HG02642 (cell line): ENCODE measurements at regions not wholly inside any gene's neighbourhood (a gene's known extent, or its start where the extent isn't known, plus 50 kb on each side); places are given as distances from the start of the nearest gene placed in this dataset.
"Not testable (repeated sequence)": the region's sequence is repeated elsewhere in the genome, so short reads cannot be mapped to it uniquely, and the experiment has no call there.

ENCODE experiments used
- ATAC-seq: cut with Tn5 transposase; IDR thresholded peaks from one replicate; pipeline ENCODE4 v1.9.1; 2021; ENCODE audit warnings: mild to moderate bottlenecking; ENCODE audit not compliant: unreplicated experiment, poor library complexity

DNA sequence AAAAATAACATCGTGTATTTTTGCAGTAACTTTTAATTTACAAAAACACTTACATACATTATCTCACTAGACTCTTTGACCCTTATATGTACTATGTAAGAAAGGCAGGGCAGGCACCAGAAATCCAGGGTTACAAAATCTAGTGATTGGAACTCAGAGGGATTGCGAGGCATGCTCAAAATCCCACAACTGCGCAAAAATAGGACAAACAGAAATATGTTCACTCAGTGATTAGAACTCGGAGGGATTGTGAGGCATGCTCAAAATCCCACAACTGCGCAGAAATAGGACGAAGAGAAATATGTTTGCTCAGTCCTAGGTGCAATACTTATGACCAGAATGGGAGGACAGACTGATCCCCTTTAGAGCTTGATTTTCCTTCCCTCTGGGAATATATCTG lies 79.2 kb upstream of the TGFBR2 start:
- no peak for ATAC-seq

DNA sequence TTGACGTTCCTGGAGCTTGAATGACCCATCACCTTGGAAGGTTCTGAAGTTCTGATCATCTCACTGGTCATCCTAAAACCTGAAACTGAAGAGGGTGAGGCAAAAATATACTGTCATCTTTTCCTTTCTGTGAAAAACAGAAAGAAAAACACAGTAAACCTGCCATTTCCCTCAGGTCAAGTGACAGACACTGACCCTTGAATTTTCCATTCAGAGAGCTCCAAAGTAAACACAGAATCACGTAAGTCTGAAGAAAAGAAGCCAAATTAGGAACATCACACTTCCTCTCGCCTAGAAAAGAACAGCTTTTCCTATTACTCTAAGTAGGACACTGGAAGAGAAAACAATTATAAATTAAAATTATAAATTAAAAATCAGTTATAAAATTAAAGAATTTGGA lies 78.7 kb upstream of the TGFBR2 start:
- no peak for ATAC-seq

DNA sequence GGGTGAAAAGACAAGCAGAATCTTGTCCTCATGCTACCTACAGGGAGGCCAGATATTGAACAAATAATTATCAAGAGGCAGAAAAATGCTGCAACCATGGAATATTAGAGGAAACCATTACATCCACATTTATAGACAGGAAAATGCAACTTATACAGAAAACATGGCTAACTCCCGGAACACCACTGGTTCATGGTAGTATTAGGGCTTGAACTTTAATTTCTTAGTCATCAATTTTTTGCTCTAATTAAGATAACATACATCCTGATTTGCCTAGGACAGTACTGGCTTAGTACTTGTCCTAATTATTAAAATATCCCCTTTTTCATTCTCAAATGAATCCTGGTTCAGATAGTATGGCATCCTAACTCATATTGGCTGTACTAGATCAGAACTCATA lies 76.3 kb upstream of the TGFBR2 start:
- ATAC-seq: no peak

DNA sequence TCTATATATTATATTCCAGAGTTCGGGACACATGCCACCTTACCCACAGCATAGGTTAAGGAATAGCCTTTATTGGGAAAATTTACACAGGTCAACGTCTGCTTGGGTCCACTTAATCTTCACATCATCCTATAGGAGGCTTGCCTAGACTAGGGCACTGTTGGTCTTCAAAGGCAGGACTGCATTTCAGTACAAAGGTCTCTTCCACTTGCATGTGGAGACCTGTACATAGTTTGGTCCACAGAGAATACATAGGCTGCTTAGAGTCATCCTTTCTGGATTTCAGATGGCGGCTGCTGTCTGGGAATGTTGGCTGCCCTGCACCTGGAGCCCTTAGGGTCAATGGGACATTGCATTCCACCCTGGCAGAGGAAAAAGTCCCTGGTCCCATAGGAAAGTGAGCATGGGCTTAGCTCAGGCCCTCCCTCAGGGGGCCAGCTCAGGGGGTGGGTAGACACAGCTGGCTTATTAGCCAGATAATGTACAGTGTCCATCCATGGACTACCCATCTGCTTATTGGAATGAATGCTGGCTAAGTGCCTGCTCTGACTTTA lies 75.3 kb upstream of the TGFBR2 start:
- no peak for ATAC-seq

DNA sequence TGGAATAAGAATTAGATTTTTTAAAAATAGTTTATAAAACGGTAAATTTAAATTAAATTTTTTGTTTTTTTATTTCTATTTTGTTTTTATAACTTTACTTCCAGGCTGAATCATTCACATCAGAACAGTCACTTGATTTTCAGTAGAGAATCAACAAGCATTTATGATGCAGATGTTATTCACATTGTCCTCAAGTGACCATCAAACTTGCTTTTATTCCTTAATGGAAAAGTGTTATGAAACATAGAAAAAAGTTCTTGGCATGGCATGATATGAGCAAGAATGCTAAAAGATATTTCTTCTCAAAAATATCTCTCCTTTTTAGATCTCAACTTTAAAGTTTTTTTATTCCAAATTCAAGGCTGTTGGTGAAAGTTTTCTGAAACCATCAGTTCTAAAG lies 70.9 kb upstream of the TGFBR2 start:
- no peak for ATAC-seq

DNA sequence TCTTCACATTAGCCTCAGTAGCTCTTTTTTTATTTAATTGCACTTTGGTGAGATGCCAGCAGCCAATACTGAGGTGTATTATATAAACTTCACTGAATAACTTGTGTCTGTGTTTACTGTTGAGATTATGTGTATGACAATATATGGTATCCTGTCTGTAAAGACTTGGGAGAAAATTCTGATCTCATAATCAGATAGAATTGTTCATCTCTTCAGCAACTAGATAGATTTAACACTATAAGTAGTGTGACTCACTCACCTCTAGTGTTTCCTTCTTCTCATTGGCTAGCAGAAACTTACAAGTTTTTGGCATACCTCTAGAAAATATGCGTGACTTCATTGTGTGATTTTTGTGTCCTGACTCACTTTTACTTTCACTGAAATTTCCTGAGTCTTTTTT lies 67.6 kb upstream of the TGFBR2 start:
- ATAC-seq: no peak

DNA sequence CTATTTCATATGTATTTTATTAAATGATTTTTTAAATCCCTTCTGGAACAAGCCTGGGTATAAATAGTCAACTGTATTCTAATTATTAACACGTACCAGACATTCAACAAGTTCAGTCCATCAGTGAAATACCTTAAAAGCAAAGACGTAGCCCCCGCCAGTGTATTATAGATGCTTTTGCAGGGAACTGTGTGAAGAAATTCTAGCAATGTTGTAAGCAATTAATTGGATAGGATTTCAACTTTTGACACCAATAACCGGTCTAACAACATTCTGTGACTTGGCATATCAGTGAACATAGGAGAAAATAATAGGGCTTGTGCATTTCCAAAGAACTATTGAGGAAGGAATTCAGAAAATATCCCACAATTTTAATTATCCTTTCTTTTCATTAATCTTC lies 67.2 kb upstream of the TGFBR2 start:
- no peak for ATAC-seq

DNA sequence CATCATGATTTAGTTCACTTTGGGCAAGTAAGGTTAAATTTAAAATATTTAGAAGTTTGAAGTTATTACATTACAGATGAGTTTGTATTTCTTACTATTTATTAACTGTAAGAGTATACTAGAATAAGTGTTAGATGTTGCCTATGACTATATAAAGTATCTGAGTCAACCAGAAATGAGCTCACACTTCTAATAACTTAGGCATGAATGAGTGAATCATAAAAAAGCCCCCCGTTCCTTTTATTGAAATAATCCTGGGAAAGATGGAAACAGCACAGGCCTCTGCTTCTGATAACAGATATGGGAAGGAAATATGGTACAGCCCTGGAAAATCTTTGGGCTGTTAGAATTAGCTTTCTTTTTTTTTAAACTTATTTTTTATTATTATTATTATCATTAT lies 66.6 kb upstream of the TGFBR2 start:
- no peak for ATAC-seq

DNA sequence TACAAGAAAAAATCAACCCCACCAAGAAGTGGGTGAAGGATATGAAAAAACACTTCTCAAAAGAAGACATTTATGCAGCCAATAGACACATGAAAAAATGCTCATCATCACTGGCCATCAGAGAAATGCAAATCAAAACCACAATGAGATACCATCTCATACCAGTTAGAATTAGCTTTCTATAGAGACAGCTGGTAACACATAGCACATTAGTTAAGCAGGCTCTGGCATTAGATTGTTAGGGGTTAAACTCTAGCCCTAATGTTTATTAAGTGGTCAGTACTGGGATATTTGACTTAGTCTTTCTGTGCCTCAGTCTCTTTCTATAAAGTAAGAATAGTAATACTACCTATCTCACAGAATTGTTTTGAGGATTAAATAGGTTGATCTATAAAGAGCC lies 65.2 kb upstream of the TGFBR2 start:
- not testable (repeated sequence) for ATAC-seq

DNA sequence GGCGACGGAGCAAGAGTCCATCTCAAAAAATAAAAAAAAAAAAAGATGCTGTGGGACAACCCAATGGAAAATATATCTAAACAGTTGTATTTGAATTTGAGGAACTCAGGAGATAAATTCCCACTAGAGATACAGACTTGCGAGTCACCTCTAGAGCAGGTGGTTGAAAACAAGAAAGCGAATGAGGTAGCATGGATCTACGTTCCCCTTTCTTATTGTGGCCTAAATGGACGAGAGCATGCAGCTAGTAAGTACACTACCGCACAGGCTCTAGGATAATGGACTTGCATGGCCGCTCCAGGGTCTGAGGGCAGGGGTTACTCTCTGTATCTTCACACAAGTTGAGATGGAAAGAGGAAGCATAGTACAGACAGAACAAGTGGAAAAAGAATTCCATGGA lies 63.5 kb upstream of the TGFBR2 start:
- no peak for ATAC-seq

DNA sequence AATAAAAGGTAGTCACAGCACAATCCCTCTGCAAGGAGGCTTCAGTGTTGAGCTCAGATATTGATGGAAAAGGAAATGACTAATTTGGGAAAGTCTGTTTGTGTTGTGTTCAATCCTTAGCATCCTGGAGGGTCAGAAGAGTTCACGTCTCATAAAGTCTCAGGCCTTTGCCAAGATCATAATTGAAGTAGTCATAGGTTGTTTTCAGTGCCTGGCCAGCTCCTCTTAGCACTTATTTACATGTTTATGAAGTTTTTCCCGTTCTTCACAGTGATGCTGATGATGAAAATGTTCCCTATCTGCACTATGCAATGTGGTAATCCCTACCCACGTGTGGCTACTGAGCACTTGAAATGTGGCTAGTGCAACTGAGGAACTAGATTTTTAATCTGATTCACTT lies 61.6 kb upstream of the TGFBR2 start:
- no peak for ATAC-seq

DNA sequence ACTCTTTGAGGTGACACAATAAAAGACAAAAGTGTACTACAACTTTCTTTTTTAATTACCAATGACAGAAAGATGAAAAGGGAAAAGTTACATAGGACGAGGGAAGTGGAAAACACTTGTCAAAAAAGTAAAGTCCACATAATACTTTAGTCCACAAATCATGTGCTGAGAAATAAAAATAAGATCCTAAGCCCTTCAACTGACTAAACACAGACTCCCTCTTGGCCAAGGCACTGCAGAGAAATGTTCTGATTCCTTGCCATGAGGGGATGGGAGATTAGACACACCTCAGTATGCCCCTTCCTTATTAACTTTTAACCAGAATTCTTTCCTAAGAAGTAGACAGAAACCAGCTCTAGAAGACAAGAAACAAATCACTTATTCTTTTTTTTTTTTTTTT lies 59.5 kb upstream of the TGFBR2 start:
- ATAC-seq: no peak

DNA sequence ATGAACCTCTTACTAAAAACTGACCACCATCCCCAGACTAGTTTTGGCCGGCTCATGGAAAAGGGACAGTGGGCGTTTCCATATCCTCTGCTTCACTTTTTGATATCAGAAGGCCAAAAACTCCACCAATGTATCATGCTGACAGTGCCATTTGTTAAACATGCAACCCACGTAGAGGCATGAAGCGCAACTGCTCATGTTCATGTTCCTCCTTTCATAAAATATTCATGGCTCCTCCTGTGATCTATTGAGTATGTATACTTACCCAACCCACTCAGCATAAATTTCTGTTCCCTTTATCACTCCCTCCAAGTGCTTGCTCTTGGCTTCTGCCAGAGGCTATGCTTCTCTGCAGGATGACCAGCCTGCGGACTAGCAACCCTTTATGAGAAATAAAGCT lies 58.7 kb upstream of the TGFBR2 start:
- ATAC-seq: no peak

DNA sequence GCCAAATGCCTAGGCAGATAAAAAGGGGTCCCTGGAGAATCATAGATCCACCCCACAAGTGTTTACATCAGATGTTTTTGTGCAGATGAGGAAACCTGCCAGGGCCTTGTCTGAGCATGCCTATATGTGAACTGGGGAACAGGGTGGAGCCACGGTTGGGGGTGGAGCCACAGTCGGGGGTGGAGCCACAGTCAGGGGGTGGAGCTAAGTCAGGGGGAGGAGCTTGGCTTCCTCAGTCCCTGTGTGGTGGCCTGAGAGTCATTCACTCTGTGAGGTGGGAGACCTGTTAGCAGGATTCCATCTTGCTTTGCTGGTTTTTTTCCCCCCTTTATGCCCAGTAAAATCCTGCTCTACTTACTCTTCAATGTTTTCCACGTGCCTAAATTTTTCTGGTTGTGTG lies 57.8 kb upstream of the TGFBR2 start:
- ATAC-seq: peak; percentile 59

DNA sequence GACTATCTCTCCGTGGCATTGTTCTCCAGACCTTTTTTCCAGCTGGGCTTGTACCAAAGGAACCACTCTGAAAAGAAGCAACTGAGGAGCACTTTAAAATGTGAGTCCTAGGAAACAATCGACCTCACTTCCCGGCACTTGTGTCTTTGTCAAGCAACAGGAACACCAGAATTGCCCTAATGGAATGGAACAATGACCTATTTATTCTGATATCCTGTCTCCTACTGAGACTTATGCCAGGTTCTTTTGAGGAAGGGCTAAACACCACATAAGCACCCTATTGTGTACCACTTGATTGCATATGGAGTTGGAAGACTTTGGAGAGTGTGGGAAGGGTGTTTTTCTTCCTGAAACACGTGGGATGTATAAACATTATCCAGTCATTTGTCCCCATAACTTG lies 56.8 kb upstream of the TGFBR2 start:
- no peak for ATAC-seq

DNA sequence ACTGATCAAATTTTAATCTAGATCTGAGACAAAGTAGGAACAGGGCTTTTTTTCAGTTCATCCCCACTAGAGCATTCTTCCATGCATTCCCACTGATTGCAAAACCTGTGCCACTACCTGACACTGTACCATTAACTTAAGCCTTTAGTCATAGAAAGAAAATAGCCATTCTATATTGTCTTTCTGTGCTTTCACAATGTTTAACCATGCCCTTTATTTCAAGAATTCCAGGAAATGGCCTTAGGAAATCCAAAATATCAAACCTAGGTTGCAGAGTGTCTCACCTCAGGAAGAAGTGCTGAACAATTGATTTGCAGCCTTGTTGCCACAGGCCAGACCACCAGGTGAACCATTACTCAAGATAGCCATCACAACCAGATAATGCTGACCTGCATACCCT lies 56.2 kb upstream of the TGFBR2 start:
- no peak for ATAC-seq

DNA sequence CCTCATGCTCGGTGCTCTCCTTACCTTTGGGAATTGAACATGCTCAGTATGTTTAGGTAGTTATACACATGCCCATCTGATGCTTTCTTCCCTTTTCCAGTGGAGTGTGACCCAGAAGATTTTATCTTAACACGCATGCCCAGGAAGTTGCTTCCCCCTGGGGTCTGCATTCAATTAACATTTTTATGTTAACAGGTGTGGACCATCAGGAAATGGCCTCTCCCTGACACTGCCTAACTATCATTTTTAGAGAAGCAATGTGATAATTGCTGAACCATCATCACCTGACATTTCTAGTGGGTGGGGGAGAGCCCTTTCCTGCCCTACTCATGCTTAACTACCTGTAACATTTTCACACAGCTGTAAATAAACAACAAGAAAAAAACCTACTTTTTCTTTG lies 55.1 kb upstream of the TGFBR2 start:
- ATAC-seq: no peak

DNA sequence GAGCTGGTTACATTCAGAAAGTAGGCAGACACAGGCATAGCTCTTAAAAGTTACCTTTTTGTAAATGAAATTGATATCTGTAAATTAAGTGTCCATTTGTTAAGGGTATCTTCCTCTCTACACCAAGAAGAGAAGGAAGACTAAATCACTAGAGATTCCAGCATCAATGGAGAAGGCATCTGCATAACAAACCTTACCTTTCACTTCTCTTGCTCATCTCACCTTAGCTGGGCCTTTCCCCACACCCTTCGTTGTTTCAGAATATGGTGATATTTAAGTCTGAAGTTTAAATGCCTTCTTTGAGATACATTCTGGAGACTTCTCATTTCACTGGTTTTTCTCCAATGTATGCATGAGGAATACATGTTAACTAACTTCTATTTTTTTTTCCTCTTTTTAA lies 54.5 kb upstream of the TGFBR2 start:
- ATAC-seq: no peak

DNA sequence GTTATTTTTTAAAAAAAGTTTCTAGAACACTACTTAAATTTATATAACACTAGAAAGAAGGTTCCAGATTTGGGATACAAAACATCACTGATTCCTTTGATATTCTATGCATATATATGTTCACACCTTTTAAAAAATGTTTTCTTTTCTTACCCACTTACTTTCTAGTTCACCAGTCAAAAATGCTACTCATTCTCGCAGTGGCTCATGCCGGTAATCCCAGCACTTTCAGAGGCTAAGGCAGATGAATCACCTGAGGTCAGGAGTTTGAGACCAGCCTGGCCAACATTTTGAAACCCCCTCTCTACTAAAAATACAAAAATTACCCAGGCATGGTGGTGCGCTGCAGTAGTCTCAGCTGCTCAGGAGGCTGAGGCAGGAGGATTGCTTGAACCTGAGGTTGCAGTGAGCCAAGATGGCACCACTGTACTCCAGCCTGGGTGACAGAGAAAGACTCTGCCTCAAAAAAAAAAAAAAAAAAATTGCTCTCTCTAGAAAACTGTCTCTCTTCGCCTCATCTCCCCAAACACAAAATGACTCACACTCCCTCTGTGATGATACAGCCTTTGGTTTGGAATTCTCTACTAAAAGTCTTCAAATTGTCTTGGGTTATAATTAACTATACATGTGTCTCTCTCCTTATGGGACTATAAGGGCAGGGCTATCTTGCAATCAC lies 52.6 kb upstream of the TGFBR2 start:
- no peak for ATAC-seq

DNA sequence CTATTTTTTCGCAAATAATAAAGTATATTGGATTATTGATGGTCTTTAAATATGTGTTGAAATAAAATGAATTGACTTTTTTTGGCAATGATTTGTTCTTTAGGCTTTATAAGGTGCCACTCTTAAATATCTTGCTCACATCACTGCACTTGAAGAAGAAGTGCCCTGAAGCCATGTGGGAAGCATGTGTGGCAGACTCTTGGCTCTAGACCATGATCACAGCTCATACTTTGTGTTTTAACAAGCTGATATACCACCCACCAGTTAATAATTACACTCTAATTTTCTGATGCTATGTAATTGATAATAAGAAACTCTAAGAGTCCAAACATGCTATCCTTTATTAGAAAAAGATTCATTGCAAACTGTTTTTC lies 52.1 kb upstream of the TGFBR2 start:
- no peak for ATAC-seq

DNA sequence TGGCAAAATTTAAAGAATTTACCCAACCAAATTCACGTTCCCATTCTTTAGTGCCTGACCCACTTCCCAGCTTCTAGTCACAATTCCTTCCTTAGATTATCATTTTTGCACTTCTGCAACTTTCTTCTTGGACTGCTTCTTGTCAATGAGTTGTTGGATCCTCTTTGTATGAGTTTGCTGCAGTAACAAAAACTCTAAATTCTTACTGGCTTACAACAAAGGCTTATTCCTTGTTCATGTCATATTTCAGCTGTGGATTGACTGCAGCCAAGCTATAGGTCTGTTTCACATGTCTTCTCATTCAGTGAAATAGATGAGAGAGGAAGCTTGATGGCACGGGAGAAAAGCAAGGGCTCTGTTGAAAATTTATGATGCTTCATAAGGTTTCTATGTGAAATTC lies 50.4 kb upstream of the TGFBR2 start:
- ATAC-seq: no peak
